HG03196 (cell line): ENCODE measurements at regions not wholly inside any gene's neighbourhood (a gene's known extent, or its start where the extent isn't known, plus 50 kb on each side); places are given as distances from the start of the nearest gene placed in this dataset.

Experiments used
- ATAC-seq: cut with Tn5 transposase; IDR thresholded peaks from one replicate; pipeline ENCODE4 v1.9.1; 2021; ENCODE audit not compliant: unreplicated experiment

- peak; percentile 20 for ATAC-seq
Observed at GRCh38 chr1:212557739-212558692, 50.5 kb upstream of the ATF3 start.

DNA sequence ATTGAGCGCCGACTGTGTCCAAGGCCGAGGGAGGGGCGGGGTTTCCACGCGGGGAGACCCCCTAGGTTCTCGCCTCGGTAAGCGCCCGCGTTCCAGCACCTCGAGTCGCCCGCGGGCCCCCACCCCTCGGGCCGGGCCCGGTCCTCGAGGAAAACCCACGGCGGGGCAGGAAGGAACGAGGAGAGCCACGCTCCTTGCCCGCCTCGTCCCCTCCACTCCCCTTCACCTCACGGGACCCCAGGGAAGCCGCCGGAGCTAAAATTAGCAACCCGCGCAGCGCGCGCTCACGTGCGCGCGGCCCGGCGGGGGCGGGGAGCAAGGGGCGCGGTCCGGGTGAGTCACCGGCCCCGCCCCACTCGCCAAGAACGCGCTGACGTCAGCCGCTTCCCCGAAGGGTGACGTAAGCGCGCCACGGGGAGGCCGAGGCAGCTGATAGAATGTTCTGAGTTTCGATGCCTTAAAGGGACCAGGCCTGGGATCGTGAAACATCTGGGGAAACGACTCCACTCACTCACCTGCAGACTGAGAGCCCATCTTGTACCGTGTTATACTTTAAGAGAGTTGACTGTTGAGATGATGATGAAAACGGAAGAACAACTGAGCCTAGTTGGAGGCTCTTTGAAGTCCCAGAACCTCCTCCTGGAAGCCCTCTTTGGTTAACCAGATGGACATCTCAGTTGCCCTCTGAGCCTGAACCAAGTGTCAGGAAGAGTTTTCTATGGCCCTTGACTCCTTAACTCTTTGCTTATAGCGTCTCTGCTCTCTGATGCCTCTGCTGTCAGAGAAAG lies 49.7 kb upstream of the ATF3 start:
- ATAC-seq = peak; percentile 93
